G401.6 (cell line): ENCODE measurements at regions not wholly inside any gene's neighbourhood (a gene's known extent, or its start where the extent isn't known, plus 50 kb on each side); places are given as distances from the start of the nearest gene placed in this dataset.
"Not testable (repeated sequence)": the region's sequence is repeated elsewhere in the genome, so short reads cannot be mapped to it uniquely, and the experiment has no call there.

Experiments
- FAIRE-seq: peaks from 2 replicates; lab custom pipeline; 2012; peaks lifted over from hg19 to GRCh38; lab: Jason Lieb, UNC

DNA sequence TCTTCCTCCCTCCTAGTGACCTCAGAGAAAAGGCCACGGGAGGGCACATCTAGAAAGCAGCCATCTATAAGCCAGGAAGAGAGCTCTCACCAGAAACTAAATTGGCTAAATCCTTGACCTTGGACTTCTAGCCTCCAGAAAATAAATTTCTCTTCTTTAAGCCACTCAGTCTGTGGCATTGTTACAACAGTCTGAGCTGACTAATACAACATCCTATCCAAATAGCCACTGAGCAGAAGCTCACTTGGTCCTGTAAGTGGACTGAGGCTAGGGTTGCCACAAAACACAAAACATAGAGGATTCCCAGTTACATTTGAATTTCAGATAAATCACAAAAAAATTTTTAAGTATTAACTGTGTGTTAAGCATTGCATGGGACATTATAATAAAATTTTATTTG, 383.4 kb downstream of the MLLT3 start:
- no peak for FAIRE-seq

DNA sequence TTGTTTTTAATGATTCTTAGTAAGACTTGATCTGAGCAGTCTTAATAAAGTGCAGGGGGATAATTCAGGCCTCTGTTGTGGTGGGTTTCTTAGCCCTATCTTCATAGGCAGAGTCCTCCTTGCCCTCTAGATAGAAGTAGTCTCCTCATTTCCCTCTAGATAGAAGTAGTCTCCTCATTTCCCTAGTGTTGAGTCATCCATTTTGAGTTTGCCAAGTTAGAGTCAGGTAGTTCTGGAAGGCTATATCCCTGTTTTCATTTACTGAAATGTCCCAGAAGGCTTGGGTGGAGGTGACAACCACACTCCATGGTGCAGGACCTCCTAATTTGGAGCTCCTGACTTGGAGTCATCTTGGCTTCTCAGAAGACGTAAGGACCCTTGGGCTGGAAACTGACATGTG, 384.6 kb downstream of the MLLT3 start:
- no peak for FAIRE-seq

DNA sequence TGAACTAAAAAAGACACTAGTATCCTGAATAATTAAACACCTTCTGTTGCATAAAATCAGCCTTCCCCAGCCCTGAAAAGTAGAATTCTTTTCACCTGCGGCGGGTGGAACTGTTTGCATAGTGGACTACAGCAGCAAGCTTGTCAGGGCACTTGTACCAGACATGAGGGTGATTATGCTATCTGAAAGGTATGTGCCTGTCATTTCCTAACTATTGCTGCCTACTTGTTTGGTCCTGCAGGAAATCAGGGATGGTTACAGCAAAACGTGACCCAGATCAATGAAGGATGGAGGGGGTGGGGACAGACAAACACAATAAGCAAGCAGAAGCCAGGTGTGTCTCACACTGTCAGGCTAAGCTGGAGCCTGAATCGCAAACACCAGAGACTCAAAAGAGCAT, 385.6 kb downstream of the MLLT3 start:
- FAIRE-seq = no peak

DNA sequence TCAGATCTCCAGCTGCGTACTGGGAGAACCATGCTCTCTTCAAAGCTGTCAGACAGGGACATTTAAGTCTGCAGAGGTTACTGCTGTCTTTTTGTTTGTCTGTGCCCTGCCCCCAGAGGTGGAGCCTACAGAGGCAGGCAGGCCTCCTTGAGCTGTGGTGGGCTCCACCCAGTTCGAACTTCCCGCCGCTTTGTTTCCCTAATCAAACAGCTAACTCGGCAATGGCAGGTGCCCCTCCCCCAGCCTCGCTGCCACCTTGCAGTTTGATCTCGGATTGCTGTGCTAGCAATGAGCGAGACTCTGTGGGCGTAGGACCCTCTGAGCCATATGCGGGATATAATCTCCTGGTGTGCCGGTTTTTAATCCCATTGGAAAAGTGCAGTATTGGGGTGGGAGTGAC, 387.1 kb downstream of the MLLT3 start:
- FAIRE-seq = not testable (repeated sequence)

DNA sequence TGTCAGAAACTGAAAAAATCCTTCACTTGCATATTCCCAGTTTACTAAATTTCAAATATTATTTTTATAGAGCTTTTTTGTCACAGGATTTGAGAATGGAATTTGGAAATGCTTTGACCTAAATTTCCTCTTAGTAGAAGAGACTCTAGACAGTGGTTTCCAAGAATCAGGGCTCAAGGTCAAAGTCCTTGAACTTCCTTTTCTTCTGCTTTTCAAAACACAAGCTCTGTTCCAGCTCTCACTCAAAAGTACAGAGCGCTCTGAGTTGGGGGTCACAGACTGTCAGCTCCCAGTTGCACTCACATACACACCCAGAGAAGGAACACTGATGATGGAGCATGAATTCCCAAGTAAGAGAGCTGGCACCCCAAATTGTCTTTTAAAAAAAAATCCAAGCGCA, 394.2 kb downstream of the MLLT3 start:
- FAIRE-seq = no peak

DNA sequence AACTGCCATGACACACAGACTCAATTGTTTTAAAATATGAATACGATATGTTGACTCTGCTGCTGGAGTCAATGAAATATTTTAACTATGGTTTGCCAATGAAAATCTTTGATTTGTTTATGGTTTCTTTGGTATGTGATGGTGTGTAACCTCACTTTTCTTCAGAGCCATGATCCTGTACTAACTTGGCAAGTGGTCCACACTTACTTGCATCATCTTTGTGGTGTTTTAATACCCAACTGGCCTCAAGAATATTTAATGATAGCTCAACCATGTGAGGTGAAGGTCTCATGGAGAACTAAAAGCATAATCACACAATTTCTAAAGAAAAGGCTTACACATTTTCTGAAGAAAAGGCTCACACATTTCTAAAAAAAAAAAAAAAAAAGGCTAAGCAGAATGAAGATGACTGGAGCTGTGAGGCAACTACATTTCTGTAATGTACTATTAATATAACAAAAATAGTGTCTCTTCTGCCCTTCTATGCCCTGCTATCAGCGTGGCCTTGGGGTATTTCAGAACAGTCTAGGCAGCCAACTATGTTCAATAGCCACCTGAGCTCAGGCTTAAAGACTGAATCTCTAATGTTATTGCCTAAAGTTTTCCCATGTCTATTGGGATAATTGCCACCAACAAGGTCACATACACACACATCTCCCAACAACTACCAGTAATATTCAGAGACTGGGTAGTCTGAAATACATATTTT, 395.0 kb downstream of the MLLT3 start:
- no peak for FAIRE-seq

DNA sequence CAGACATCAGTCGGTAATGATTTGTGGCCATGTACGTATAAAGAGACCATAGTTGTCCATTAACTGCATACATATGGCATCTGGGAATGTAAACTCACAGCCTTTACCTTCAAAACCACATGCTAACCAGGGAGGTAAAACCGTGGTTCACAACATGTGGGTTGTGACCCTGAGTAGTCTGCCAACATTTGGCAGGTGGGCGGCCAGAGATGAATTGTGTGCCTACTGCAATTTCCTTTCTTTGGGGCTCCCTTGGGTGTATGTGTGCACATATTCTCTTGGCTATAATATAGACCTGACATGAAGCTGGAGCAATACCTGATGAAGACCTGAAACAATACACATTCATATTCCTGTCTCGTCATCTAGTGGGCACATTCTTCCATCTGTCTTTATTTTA, 396.0 kb downstream of the MLLT3 start:
- FAIRE-seq = no peak

DNA sequence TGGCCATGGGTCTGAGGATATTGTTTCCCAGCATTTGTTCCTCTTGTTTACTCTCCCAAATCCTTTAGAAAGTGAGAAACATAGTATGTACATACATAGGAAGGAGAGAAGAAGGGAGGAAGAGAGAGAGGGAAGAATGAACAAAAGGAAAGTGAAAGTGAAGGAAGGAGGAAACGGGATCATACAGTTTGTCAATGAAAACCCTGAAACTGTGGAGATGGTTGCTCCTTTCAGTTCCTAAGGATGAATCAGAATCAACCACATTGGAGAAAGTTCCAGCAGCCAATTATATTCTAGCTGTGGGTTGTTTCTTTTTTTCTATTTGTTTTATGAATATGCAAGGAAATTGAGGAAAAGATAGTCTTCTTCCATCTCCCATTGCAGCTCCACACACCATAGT, 396.5 kb downstream of the MLLT3 start:
- no peak for FAIRE-seq

DNA sequence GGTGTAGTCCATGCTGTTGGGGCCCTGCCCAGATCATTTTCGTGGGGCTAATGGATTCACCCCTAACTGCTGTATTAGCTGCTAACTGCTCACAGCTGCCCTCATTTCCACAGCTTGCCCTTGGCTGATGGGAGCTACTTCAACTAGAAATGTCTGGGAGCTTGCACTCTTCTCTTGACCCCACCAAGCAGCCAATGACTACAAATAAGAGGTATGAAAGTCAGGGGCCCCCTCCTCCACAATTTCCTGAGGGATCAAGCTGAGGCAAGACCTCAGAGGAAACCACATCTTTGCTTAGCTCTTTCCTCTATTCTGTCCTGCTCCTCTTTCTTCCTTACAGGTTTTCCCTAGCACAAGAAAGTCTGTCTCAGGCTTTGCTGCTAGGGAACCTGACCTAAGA, 397.5 kb downstream of the MLLT3 start:
- FAIRE-seq = no peak

DNA sequence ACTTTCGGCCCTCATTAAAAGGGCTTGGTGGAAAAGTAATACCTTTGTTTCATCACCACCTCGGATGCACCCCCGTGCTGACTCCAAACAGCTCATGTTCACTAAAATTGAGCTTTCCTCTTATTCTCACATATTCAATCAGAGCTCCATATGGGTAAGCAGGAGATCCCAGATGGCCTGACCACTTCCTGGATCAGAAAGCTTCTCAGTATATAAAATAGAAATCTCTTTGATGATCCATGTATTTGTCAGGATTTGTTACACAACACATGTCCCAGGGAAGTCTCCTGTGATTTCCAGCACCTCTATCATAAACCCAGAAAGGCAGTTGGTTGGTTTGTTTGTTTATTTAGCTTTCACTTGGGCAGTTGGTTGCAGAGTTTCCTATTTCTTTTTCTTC, 402.0 kb downstream of the MLLT3 start:
- no peak for FAIRE-seq

DNA sequence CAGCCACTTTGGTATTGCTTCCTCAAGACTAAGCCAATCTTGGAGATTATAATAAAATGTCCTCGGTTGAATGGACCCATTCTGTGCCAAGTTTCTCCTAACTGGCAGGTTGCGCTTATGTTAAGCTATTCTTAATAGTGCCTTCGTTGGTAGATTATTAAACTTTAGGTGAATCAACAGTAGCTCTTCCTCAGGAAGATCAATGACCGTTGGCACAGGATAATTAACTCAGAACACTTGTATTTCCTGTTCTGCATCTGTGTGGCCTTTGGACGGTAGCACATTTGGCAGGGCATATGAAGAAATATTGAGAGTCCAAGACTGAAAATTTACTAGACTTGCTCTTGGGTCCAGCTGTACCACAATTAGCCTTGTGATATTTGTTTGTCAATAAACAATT, 402.9 kb downstream of the MLLT3 start:
- no peak for FAIRE-seq

DNA sequence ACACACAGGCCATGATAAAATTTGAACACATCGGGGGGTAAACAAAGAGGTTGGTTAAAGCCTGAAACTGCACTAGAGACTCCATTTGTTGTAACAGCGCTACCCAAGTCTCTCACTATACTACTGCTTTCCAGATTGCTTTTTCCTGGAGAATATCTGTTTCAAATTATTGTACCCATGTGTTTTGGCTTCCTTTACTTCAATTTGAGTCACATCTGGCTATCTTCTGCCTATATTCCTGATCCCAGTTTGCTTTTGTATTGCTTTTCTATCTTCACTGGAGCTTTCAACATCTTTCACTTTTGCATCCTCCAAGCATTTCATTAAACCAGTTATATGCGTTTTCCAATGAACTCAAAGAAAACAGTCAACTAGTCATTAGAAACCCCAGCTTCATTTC, 404.7 kb downstream of the MLLT3 start:
- no peak for FAIRE-seq

DNA sequence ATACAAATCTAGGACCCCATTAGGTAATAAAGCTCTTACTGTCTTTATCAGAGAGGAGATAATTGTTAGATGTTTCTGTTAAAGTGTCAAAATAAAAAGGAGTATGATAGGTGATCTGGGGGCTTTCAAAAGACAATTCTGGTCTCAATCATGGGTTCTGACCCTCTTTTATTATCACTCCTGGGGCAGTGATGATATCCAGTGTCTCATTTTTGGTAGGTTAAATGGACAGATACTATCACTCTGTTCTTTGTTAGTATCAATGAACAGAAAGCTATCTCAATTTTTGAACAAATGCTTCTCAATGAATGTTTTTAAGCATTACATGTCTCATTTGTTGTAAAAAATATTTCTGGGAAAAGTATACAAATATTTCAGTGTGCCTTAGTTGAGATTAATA, 405.9 kb downstream of the MLLT3 start:
- no peak for FAIRE-seq

DNA sequence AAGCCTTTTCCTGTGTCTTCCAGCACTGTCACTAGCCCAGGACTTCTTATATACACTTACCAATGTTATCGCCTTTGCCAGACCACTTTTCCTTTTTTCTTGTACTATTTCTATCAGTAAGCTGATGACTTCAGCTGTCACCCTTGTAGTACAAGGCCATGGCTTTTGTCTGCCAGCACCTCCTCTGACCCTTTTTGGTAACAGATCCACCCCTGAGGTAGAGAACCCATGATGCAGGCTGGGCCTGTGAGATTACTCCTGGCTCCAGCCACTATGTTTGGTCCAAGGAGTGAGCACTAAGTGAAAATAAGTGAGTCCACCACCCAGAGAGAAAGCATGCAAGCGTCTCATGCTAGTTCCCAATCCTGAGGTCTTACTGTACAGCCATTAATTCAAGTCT, 406.7 kb downstream of the MLLT3 start:
- no peak for FAIRE-seq

DNA sequence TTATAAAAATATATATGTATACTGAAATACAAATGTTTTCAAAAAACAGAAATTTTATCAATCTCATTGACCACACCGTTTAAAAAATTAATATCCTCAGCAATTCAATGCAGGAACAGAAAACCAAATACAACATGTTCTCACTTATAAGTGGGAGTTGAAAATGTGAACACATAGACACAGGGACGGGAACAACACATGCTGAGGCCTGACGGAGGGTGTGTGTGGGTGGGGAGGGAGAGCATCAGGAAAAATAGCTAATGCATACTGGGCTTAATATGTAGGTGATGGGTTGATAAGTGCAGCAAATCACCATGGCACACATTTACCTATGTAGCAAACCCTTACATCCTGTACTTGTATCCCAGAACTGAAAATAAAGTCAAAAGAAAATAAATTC, 409.5 kb downstream of the MLLT3 start:
- no peak for FAIRE-seq

DNA sequence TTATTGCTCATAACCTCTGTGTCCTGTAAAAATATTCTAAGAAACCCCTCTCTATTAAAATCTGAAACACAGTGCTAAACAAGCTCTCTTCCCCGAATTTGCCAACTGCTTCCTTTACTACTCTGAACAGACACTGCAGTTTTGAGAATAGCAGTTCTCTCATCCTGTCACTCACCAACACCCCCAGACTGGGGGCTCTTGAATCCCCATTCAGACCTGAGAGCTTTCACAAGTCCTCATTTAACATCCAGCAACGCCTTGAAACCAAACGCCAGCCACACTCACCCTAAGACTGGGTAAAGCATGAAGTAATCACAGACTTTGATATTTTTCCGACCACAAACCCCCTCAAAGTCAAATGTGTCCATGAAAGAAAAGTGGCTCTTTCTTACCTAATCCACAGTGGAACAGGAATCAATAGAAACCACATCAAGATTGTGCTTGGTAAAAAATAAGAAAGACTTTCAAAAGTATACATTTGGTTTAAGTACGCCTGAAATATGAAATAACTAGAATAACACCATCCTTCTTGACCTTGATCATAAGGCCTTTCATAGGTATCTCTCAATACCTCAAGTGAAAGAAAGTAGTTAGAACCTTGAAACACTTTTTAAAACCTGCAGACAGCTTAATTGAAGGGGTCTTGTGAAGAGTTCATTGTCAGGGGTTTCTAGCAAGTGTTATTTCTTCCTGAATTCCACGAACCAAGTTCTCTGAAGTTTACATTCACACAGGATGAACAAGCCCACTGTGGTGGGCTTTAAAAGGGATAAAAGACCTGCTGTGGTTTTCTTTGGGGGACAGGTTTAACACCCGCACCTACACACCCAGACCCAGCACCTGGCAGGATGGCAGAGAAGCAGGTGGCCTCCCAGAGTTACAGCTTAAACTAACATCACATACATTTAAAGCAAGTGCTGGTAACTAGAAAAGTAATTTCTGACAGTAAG, 412.6 kb downstream of the MLLT3 start:
- no peak for FAIRE-seq

DNA sequence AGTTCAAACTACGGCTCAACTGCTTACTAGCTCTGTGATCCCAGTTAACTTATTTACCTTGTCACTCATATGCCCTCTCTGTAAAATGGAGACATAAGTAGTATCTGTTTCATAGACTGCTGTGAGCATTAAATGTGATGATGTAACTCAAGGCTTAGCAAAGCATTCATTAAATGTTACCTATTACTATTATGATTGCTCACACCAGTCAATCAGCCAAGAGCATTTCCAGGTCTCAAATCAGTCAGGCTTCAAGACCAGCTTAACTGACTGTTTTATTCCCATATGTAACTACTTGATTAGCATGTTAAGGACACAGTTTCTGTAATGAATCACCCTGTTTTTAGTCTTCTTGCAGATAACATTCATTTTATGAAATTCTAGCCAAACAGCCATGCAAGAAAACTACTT, 413.3 kb downstream of the MLLT3 start:
- FAIRE-seq = no peak

DNA sequence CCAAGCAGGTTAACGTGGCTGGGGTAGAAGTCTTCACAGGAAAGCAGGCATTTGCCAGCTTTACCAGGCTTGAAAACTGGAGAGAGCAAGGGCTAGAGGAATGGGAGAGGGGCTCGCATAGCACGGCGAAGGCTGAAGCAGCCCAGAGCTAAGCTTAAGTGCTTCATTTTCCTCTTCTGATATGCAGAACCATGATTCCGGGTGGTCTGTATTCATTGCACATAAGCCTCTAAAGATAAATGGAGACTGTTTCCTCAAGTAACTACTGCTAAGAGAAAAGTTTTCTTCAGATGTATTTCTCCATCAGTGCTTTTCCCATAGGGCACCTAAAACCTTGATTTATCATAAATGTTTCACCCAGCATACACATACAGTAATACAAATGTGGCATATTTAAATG, 414.1 kb downstream of the MLLT3 start:
- FAIRE-seq = no peak

DNA sequence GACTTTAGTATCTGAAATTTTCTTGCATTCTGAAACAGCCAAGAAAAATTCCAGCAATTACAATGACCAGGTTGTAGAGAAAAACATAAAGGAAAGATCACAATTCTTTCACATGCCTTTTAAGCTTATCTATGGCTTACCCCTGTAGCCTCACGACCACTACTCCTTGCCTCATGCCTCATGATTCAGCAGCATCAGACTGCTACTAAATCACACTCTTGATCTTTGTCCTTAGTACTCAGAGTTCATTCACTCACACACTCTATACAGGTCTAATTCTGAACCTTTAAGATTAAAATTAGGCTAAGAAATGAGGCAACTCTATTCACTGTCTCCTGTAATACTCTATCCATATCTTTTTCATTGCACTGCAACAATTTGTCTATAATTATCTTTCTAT, 415.1 kb downstream of the MLLT3 start:
- no peak for FAIRE-seq

DNA sequence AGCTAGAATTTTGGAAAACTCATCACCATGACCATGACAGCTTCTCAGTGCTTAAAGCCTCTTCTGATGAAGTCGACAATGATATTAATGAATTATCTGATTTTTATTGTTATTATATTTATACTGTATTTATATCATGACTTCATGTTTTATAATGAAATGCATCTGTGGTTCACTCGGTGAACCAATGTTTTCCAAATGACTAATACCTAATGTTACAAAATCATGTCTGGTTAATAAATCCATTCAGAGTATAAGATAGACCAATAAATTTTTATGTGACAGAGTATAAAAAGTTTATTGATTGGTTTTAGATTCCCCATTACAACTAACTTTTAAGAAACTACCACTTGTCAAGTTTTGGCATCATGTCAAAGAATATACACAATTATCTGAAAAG, 416.5 kb downstream of the MLLT3 start:
- no peak for FAIRE-seq

DNA sequence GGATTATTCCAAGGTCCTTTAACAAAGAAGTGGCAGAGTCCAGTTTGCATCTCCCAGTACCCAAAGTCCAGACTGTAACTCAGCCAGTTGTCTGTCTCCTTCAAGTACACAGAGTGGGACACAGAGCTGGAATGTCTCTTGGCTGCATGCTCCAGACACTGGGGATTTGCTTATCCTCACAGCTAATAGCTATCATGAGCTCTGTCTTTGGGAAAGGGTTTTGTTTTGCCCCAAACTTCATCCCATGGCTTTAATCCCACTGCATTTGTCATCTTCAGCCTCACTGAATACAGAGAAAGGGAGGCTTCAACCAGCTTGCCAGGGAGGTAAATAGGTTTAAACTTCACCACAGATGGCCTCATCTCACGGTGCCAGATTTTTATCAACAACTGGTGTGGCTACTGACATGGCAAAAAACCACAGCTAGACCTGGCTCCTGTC, 412.2 kb upstream of the SLC24A2 start:
- no peak for FAIRE-seq

DNA sequence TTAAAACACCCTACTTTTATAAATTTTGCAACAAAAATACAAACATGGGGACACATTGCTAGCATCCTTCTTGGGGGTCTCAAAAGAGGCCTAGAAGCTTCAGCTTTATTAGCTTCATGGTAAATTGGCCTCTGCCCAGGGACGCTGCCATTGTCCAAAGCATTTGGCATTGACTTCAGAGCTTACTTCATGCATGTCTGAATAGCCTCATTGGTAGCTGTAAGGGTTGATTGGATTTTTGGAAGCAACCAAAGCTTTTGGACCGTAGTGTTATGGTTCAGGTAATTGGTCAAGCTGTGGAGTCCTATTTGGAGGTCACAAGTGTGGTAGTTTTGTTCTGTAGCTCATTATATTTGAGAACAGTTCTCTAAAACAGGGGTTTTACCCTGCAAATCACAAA, 411.7 kb upstream of the SLC24A2 start:
- FAIRE-seq = no peak

DNA sequence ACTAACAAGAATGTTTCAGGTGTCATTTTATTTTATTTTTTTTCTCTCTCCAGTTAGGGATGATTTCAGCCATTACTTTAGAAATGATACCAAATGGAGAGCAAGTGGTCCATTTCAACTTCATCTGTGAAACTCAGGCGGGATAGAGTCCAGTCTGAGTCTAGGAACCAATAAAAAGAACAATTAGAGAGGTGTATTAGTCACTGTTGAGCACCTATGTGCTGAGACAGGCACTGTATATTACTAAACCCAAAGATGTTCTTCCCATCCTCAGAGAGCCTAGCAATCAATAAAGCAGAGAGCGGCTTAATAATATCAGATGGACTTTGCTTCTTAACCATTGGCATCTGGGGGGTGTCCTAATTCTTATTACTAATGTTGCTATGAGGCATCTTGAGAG, 410.3 kb upstream of the SLC24A2 start:
- no peak for FAIRE-seq
